ENCODE measurements at regions not wholly inside any gene's neighbourhood (a gene's known extent, or its start where the extent isn't known, plus 50 kb on each side); places are given as distances from the start of the nearest gene placed in this dataset.

DNA sequence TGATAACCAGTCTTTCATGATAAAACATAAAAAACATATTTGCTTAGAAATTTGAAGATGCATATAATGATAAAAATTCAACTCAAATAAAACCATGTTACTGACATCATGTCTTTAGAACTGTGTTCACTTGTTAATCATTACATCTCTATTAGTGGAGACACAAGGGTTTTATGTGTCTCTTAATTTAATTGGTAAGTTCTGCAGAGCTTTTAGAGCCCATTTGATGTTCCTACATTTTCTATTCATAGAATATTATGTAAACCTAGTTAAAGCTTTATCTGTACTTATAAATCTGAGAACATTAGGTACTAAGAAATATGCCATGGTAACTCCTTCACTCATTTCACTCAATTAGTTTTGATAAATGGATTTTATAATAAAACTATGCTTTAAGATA, 285.4 kb downstream of the SLCO4C1 start (continued):
- TF ChIP-seq SIN3A (conservative IDR thresholded peaks at IDR 0.05 in 1 of 2, IDR thresholded peaks at IDR 0.05 in 1 of 2; ENCODE audit: low read depth in 1 of 2, low read length in 2 of 2) (no peak), SIX5 (IDR thresholded peaks at IDR 0.05; ENCODE audit: low read depth, low read length) (no peak), RXRA (IDR thresholded peaks at IDR 0.05; ENCODE audit: insufficient read depth, low read depth, low read length) (no peak), JUND (IDR thresholded peaks at IDR 0.05; ENCODE audit: low read length) (no peak), BACH1 (IDR thresholded peaks at IDR 0.05; ENCODE audit: low read length) (no peak)

Measured in H1 (cell line).